GM19043 (cell line): ENCODE measurements at regions not wholly inside any gene's neighbourhood (a gene's known extent, or its start where the extent isn't known, plus 50 kb on each side); places are given as distances from the start of the nearest gene placed in this dataset.
"Not testable (repeated sequence)": the region's sequence is repeated elsewhere in the genome, so short reads cannot be mapped to it uniquely, and the experiment has no call there.

Experiments
- ATAC-seq: cut with Tn5 transposase; IDR thresholded peaks from one replicate; pipeline ENCODE4 v1.9.1; 2021; ENCODE audit warnings: low read depth; ENCODE audit not compliant: unreplicated experiment

GRCh38 chr2:118577202-118577601 is 270.2 kb downstream of the EN1 start:
- ATAC-seq = no peak

GRCh38 chr2:118576109-118576855 is 271.2 kb downstream of the EN1 start:
- ATAC-seq = no peak

DNA sequence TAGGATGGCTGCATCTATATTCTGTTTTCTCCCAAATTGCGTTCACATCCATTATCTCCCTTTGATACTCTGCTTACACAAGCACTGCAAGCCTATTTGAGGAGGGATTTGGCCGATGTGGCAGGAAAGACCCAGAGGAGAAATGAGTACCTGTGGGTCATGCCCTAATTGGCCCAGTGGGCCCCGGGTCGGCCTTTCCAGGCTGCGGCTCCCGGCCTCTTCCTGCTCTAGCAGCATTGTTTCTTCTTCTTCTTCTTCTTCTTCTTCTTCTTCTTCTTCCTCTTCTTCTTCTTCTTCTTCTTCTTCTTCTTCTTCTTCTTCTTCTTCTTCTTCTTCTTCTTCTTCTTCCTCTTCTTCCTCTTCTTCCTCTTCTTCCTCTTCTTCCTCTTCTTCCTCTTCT is 275.1 kb downstream of the EN1 start:
- ATAC-seq = not testable (repeated sequence)

GRCh38 chr2:118569876-118570535 is 277.4 kb downstream of the EN1 start:
- no peak for ATAC-seq

DNA sequence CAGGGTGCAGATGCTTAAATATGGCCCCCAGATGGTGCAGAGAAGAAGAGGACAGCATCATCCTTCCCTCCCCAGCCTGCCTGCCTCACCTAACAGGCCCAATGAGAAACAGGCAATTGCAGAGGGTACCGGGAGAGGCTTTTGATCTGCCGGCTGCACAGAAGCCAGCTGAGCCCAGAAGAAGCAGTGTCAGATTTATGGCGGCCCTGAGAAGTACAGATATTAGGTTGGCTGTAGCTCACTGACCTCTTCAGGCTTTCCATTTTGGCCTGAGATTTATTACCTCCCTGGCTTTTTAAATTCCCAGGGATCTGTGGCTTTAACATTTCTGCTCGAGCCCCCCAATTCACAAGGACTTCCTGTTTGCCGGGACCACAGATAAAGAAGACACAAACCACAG is 278.7 kb downstream of the EN1 start:
- ATAC-seq = no peak

- ATAC-seq = no peak
Observed at GRCh38 chr2:118565786-118566540, 281.5 kb downstream of the EN1 start.

GRCh38 chr2:118565301-118565700 is 282.1 kb downstream of the EN1 start:
- no peak for ATAC-seq

DNA sequence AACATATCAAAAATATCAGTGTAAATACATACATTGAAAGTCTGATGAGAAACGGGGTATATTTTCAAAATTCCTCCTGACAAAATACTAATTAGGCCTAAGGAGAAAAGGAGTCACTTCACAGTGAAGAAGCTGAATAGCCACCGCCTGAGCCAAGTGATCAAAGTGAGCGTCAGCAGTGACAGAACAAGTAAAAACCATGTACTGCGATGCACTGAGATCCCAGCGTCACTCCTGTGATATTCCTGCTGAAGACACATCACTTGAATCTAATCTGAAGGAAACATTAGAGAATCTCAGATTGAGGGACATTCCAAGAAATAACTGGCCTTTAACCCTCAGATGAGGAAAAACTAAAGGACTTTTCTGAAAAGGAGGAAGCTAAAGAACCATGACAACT is 285.3 kb downstream of the EN1 start:
- ATAC-seq = no peak

DNA sequence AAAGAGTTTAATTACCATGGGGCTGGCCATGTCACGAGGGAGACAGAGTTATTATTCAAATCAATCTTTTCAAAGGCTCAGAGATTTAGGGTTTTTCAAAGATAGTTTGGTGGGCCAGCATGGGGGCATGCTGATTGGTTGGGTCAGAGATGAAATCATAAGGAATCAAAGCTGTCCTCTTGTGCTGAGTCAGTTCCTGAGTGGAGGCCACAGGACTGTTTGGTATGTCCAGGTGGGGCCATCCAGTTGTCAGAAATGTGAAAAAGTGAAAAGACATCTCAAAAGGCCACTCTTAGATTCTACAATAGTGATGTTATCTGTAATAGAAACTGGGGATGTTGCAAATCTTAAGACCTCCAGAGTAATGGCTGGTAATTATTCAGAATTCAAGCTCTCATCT is 288.6 kb downstream of the EN1 start:
- ATAC-seq = no peak

DNA sequence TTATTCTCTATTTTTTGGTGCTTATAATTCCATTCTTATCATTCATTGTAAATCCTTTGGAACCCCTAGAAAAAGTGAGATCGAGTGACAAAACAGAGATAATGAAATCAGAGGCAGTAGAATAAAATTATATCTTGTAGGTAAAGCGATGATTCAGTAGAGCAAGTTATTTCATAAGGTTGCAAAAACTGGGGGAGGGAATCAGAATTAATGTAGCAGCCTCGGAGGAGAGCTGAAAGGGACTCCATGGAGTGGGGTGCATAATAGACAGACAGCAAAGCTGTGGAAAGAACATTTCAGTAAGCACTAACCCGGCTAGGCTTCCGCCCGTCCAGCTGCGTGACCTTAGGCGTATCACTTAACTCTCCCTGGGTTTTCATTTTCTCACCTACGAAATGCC is 289.7 kb downstream of the EN1 start:
- ATAC-seq = no peak

GRCh38 chr2:118557016-118557415 is 290.4 kb downstream of the EN1 start:
- ATAC-seq = no peak

DNA sequence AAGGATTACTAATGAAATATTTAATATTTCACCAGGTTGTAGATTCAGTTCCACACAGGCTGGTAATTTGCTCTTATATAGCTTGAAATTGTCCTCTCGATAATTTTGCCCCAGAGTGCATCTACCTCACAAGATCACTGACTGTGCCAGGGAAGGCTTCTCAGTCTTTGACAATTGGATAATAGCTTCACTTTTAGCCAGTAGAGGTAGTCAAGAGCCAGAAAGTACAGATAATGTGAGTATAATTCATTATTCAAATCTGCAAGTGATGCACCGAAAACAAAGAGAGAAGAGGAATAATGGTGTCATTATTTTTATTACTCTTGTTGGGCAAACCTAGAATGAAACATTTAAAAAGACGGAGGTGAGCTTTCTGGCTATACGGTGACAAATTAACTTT is 292.8 kb downstream of the EN1 start:
- no peak for ATAC-seq

GRCh38 chr2:118549503-118549902 is 297.9 kb downstream of the EN1 start:
- no peak for ATAC-seq

DNA sequence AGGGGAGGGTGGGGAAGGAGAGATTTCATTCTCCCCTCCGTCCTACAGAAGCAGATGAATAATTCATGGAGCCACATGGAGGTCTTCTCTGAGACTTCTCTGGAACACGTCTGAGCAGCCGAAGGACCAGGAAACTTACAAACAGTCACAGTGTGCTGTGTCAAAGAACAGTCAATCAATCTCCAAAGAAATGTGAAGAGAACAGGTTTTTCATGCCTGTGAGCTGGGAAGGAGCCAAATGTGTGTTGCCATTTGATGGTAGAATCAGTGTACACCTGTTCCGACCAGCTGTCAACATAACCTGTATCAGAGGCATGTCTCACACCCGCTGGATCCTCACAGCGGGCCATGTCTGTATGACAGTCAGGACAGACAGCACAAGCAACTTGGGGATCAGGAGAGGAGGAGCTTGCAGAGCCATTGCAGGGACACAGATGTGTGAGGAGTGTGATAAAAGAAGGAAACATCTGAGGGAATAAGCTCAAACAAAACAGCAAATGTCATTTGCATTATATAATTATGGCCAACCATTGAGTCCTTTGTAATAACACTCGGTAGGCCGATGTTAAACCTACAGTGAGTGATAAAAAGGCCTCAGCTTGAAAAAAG is 298.5 kb downstream of the EN1 start:
- ATAC-seq = no peak

DNA sequence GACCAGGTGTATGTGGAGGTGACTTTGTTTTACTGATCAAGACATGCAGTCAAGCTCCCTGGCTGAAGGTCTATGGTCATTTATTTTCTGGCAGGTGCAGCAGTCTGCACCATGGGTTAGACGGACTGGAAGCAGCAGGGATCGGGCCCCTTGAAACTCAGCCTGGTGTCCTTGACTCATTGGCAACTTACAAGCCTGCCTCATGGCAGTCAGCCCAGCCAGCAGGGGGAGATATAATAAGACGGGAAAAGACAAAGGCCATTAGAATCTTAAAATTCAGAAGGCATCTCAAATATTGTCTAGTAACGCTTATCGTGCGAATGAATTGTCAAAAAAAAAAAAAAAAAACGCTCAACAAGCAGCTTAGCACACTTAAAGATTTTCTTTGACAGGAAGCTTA is 308.2 kb downstream of the EN1 start:
- ATAC-seq = no peak

GRCh38 chr2:118536306-118536705 is 311.1 kb downstream of the EN1 start:
- ATAC-seq = no peak

DNA sequence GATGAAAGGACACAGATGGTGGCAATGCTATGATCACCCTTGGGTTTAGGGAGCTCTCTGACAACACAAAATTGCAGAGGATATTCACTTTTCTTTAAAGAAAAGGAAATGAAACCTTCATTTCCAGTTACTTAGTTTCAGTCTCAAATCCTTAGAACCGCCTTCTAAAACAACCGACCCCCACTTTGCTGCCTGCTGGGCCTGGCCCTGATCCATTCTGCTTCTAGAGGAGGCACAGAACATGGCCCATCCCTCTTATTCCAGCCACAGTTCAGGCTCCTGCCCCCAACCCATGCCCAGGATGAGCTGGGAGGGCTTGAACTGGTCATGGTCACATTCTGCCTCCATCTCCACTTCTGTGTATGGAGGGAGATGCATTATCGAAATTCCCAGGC is 311.6 kb downstream of the EN1 start:
- ATAC-seq = no peak

GRCh38 chr2:118535171-118535817 is 312.2 kb downstream of the EN1 start:
- no peak for ATAC-seq

DNA sequence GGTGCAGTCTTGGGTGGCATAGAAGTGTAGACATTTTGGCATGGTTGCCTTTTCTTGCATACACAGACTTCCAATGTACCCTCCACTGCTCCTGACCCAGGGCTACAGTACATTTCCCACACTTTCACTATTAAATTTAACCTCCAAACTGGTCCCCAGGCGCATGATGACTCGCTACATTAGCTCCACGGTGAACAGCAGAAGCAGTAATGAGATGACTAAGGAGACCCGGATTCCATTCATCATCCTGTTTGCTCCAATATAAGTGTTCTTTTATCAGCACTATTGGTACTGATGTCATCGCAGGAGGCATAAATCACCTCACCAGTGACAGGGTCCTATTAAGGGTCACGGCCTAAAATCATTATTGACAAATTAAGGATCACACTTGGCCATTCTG is 316.5 kb downstream of the EN1 start:
- no peak for ATAC-seq

DNA sequence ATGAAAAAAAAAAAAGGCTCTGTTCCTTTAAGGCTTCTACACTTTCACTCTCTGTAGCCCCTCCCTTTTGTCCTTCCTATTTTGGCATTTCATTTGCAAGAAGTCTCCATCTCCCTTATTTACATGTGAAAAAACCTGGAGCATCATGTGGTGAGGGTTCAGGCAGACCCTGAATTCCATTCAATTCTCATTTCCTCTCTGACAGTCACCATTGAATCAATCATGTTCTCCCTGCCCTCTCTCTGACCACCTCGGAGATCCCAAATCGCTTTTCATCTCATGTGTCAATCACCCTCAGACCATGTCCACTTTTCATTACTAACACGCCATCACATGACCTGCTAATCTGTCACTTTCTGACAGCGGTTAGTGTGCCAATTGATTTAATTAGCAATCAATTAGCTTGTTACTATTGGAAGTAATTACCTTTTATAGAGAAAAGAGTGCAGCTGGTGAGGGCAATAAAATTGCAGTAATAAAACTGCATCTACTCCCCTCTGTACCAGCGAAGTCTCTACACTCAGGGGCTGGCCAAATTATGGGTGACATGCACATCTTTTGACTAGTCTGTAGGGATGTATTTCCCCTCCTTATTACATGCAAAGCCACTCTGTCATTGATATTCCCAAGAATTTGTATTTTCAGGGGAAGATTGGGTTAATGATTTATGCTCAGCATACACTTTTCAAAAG is 317.4 kb downstream of the EN1 start:
- ATAC-seq = no peak
